Esophagus muscularis mucosa (tissue), 4 donors: ENCODE measurements at regions not wholly inside any gene's neighbourhood (a gene's known extent, or its start where the extent isn't known, plus 50 kb on each side); places are given as distances from the start of the nearest gene placed in this dataset.

Experiments used
- CTCF ChIP-seq, 3 experiments: fragments of 200-600 bp in 2 of 3; fragments of 450-650 bp in 1 of 3; sonication (generic) in 2 of 3; IDR thresholded peaks; one replicate each; pipeline ENCODE4 v1.5.1; 2017 to 2019; ENCODE audit warnings: antibody characterized with exemption in 3 of 3, mild to moderate bottlenecking in 2 of 3, moderate library complexity in 1 of 3
- EP300 ChIP-seq: sonication (generic); formaldehyde crosslinking; IDR thresholded peaks from one replicate; pipeline ENCODE4 v1.6.1; 2017; ENCODE audit warnings: antibody characterized with exemption
- POLR2A ChIP-seq: fragments of 450-650 bp; IDR thresholded peaks from one replicate; pipeline ENCODE4 v1.6.1; 2017; ENCODE audit warnings: antibody characterized with exemption, moderate library complexity, mild to moderate bottlenecking, low read depth
- POLR2AphosphoS5 ChIP-seq, 2 donors: sonication (generic); formaldehyde crosslinking; IDR thresholded peaks; one replicate each; pipeline ENCODE4 v1.6.1; 2017; ENCODE audit warnings: antibody characterized with exemption in 2 of 2

DNA sequence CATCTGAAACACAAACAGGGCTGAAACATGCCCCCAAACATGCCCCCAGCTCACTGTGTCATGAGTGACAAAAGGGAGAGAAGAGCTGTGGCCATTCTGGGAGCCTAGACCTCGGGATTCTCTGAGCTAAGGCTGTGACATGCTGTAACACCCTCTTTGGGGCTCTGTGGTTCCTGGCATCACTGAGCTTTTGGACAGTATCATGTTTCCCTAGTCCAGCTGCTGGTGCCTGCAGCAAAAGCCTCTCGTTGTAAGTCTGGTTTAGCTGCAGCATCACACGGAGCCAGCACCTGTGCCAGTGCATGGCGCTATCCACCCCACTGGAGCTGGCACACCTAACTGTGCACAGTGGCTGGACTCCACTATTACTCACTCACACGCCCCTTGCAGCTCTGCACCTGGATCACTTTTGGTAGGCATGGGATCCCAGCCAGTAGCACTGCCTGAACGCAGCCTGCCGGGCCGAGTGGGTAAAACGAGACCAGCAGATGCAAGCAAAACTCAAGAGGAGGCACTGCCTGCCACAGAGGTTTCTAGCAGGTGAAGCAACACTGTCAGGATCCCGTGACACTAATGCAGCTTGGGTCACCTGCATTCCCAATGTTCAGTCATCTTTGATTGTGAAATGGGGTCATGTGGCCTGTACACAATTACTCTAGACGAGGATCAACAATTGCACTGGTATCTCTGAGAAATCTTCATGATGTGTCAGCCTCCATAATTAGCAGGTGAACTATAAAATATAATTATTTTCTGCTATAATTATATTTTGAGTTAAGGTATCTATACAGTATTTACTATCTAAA lies 547.2 kb downstream of the ZNF804A start:
- TF ChIP-seq POLR2A: no peak
- no peak for TF ChIP-seq POLR2AphosphoS5 (IDR thresholded peaks at IDR 0.05)
- no peak for TF ChIP-seq CTCF (IDR thresholded peaks at IDR 0.05)
- no peak for TF ChIP-seq EP300
